ENCODE measurements at regions not wholly inside any gene's neighbourhood (a gene's known extent, or its start where the extent isn't known, plus 50 kb on each side); places are given as distances from the start of the nearest gene placed in this dataset.

GRCh38 chr11:112644410-112645131, 316.6 kb upstream of the NCAM1 start:
- ATAC-seq (ENCODE audit: low read depth) (no peak), DNase-seq (no peak)
- CTCF ChIA-PET = no interaction called here
- no peak for TF ChIP-seq CTCF (IDR thresholded peaks at IDR 0.05)
- POLR2A ChIA-PET = no interaction called here
- Mint-ChIP-seq H3K4me1 (no peaks in the 10 kb centered on the region), H3K27me3 (peaks cover 5% of the 10 kb centered on the region), H3K9me3 (peaks cover 18% of the 10 kb centered on the region), H3K36me3 (ENCODE audit: low read depth) (no peaks in the 10 kb centered on the region), H3K27ac (no peak overlapping the region), H3K4me3 (no peak overlapping the region)
- intact Hi-C loops (cut with micrococcal nuclease) = no loop called here

DNA sequence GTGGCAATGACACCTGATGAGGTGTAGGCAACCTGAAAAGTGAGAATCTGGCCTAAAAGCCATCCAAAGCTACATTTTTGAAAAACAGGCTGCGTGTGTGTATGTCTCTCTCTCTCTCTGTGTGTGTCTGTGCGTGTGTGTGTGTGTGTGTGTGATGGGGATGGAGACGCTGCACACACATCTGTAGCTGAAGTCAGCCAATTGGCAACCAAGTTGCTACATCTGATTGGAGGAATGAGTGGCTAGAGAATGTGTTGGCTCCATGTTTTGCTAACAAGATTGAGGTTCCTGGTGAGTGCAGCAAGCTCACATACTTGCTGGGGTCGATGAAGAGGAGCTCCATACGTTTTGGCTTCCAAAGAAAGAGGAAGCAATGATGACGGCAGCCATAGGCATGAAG, 311.4 kb upstream of the NCAM1 start:
- no peaks in the 10 kb centered on the region for H3K4me1 Mint-ChIP-seq
- no peak overlapping the region for H3K4me3 Mint-ChIP-seq
- ATAC-seq (ENCODE audit: low read depth) (no peak), DNase-seq (no peak)
- no peaks in the 10 kb centered on the region for H3K36me3 Mint-ChIP-seq (ENCODE audit: low read depth)
- H3K27me3 Mint-ChIP-seq = peaks cover 5% of the 10 kb centered on the region
- CTCF ChIA-PET = no interaction called here
- POLR2A ChIA-PET = no interaction called here
- H3K9me3 Mint-ChIP-seq = no peaks in the 10 kb centered on the region
- H3K27ac Mint-ChIP-seq = no peak overlapping the region
- intact Hi-C loops (cut with micrococcal nuclease) = no loop called here
- no peak for TF ChIP-seq CTCF (IDR thresholded peaks at IDR 0.05)

DNA sequence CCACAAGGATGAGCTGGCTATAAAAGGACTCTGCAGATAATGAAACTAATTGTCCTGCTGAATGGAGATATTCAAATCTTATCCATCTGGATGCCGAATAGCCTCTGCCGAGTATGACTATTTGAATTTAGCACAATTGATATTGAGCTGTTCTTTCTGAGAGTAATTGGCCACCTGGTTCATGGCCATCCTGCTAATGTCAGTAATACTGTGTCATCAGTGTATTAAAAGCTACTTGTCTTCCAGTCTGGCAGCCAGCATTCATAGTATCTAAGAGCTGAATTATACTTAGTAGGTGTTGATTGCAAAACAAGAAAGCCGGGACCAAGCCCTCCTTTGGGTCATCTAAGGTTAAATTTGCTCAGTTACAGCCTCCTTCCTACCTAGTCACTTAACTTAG, 310.7 kb upstream of the NCAM1 start:
- CTCF ChIA-PET = no interaction called here
- intact Hi-C loops (cut with micrococcal nuclease) = no loop called here
- H3K36me3 Mint-ChIP-seq (ENCODE audit: low read depth) = no peaks in the 10 kb centered on the region
- no peak overlapping the region for H3K4me3 Mint-ChIP-seq
- no peak overlapping the region for H3K27ac Mint-ChIP-seq
- POLR2A ChIA-PET = no interaction called here
- H3K9me3 Mint-ChIP-seq = no peaks in the 10 kb centered on the region
- peaks cover 5% of the 10 kb centered on the region for H3K27me3 Mint-ChIP-seq
- no peak for ATAC-seq (ENCODE audit: low read depth)
- no peak for DNase-seq
- TF ChIP-seq CTCF (IDR thresholded peaks at IDR 0.05) = no peak
- H3K4me1 Mint-ChIP-seq = no peaks in the 10 kb centered on the region

GRCh38 chr11:112651386-112651785, 309.8 kb upstream of the NCAM1 start:
- DNase-seq (no peak), ATAC-seq (ENCODE audit: low read depth) (no peak)
- Mint-ChIP-seq H3K4me3 (no peak overlapping the region), H3K27ac (no peak overlapping the region), H3K4me1 (no peaks in the 10 kb centered on the region), H3K36me3 (ENCODE audit: low read depth) (no peaks in the 10 kb centered on the region), H3K9me3 (no peaks in the 10 kb centered on the region), H3K27me3 (no peaks in the 10 kb centered on the region)
- TF ChIP-seq CTCF (IDR thresholded peaks at IDR 0.05) = no peak
- CTCF ChIA-PET = no interaction called here
- intact Hi-C loops (cut with micrococcal nuclease) = no loop called here
- POLR2A ChIA-PET = no interaction called here

DNA sequence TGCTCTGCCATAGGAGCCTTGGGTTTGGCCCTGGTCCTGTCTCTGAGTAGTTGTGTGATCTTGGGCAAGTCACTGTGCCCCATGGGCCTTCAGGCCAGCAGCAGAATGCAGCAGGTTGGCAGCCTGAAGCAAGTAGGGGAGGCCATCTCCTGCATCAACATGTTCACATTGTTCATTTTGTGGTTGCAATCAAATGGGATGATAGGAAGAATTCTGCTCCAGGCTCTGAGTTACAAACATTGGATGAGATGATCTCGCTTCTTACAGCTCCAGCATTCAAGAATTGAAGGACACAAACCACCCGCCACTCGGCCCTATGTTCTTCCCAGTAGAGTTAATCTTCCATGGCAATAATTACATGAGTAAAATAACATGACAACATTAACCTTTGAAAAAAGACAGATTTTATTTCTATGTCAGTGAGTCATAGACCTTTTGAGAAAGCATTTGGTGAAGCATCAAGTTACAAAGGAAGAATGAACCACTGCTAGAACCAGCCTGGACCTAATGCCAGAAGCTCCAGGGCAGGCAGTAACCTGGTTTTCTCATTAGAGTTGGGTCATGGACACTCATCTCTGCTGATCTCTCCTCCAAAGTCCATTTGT, 308.3 kb upstream of the NCAM1 start:
- TF ChIP-seq CTCF (IDR thresholded peaks at IDR 0.05) = no peak
- CTCF ChIA-PET = no interaction called here
- H3K4me3 Mint-ChIP-seq = no peak overlapping the region
- H3K27ac Mint-ChIP-seq = no peak overlapping the region
- no peaks in the 10 kb centered on the region for H3K4me1 Mint-ChIP-seq
- no peaks in the 10 kb centered on the region for H3K27me3 Mint-ChIP-seq
- DNase-seq (no peak), ATAC-seq (ENCODE audit: low read depth) (no peak)
- POLR2A ChIA-PET = no interaction called here
- intact Hi-C loops (cut with micrococcal nuclease) = no loop called here
- no peaks in the 10 kb centered on the region for H3K9me3 Mint-ChIP-seq
- H3K36me3 Mint-ChIP-seq (ENCODE audit: low read depth) = no peaks in the 10 kb centered on the region

Data from activated B cell treated with CpG ODN at 0.5 μM for 24 hours (primary cell).